ENCODE measurements at regions not wholly inside any gene's neighbourhood (a gene's known extent, or its start where the extent isn't known, plus 50 kb on each side); places are given as distances from the start of the nearest gene placed in this dataset.

DNA sequence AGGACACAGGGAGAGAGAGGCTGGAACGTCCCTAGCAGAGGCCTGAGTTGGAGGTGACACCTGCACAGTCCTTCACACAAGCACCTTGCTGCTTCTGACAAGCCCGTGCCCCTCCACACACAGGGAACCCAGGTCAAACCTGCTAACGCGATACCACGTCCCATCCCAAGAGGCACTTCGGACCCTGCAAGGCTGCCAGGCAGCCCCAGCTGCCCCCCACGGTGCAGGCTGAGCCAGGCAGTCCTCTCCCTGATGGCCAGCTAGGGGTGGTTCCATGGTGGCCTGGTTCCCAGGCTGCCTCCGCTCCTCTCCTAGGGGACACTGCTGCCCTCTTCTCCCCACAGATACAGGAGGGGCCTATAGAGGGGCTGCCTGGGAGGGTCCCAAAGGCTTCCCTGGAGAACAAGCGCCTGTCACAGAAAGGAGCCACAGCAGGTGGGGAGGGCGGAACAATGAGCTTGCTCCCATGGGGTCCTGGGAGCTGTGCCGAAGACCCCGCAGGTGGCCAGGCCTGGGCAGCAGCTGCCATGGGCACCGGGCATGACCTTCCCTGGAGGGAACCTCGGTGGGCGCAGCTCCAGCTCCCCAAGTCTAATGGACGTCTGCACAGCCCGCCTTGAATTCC lies 434.2 kb upstream of the MYT1L start:
- DNase-seq, result no peak

DNA sequence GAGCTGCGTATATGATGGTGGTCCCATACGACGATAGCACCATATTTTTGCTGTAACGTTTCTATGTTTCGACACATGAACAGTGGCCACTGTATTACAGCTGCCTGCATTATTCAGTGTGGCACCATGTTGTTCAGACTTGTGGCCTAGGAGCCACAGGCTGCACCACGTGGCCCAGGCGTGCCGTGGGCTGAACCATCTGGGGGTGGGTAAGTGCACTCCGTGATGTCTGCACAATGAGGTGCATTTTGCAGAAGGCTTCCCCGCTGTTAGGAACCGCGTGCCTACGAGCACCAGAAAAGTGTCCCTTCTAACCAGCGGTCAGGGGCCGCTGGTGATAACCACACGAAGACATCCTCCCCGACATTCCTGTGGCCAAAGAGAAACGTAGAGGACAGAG lies 433.7 kb upstream of the MYT1L start:
- DNase-seq, result no peak

DNA sequence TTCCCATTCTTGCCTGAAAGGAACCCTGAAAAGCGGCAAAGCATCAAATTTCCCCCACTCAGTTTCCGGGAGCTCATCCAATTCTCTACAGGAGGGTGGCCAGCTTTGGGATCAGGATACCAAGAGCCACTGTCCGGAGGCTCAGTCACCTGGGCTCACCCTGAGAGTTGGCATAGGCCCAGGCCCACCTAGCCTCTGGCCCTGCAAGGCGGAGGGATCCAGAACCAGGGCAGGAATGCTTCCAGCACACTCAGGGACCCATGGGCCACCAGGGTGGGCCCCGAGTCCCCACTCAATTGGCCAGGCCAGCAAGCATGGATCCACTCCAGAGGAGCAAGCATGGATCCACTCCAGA lies 432.9 kb upstream of the MYT1L start:
- DNase-seq, result no peak

DNA sequence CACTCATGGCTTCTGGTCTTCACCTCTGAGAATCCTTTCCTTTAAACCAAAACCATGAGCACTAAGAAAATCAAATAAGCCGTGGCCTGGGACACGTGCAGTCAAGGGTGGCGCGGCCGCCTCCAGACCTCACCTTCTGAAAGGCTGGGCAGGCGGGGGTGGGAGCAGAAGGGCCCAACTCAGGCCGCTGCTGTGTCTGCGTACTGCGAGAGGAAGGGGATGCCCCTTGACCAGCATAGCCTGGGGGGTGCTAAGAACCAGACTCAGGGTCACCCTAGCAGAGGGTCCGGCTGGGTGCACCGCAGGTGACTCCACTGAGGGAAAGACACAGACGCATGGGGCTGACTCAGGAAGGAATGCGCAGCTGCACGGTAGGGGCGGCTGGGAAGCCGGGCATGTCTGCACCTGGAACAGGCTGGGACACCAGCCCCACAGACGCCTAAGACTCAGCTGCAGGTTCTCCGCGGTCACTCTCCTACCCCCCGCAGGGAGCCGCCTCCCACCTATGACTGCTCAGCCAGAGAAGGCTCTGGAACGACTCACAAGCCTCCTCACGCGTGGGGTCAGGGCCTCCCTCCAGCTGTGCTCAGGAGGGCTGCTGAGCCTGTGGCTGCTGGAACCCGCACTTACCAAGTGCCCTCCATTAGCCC lies 432.4 kb upstream of the MYT1L start:
- DNase-seq, result no peak

DNA sequence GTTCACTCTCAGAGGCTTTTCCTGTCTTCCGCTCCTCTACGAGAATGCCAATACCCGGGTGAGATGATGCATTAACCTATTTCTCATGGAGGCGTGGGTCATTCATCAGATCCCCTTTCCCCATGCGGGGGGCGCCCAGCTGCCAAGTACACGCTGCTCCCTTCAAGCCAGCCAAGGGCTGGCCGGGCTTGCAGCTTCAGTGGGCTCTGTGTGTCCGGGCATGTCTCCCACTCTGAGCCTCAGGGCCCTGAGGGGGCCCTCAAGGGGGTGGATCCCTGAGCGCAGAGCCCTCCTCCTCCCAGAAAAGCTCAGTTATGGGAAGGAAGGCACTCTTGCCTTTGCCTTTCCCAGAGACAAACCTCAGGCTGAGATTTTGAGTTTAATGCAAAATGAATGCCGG lies 431.8 kb upstream of the MYT1L start:
- DNase-seq, result no peak

DNA sequence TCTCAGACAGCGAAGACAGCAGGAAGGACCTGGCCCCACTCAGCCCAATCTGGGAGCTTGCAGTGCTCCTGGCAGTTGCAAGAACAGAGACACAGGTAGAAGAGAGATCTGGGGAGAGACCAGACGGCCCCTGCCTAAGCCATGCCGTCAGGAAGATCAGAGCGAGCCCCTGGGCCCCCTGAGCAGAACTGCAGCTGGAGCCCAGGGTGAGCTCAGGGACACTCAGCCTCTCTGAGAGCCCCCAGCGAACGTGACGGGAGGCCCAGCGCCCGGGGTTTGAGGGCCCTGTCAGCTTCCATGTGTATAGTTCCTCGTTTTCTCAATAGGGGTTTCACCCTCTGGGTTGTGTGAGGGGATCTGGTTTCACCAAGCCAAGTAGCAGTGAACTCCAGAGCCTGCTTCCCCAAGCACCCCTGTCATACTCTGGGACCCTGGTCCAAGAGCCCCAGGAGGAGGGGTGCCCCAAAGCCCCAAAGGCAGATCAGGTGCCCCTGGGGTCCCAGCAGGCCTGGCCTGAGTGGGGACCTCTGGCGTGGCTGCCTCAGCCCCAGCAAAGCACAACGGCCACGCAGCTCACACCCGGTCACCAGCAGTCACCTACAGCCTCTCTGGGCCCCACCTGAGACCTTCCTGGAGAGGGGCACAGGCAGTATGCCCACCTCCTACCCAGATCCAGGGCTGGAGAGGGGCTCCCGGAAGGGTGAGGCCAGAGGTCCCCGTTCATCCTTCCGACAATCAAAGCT lies 431.3 kb upstream of the MYT1L start:
- no peak for DNase-seq

DNA sequence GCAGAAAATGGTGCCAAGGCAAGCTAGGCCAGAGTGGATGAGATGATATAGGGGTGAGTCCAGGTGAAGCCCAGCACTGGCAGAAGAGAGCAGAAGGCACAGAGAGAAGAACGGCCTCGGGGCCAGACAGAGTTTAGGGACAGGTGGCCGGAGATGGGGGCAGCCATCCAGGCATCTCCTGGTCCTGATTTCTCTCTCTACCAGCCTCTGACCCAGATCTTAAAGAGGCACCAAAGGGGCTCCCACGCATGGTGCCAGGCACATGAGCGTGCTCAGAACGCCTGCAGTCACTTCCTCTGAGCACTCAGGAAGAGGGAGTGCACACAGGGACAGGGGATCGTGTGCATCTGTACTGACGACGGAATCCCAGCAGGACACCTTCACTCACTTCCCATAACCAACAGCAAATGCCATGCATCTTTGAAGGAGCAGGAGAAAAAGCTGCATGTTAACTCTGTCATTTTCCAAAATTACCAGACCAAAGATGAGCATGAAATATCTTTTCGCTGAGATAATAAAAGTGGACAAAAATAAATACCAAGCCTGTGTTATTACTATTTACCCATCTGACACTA lies 427.8 kb upstream of the MYT1L start:
- no peak for DNase-seq

DNA sequence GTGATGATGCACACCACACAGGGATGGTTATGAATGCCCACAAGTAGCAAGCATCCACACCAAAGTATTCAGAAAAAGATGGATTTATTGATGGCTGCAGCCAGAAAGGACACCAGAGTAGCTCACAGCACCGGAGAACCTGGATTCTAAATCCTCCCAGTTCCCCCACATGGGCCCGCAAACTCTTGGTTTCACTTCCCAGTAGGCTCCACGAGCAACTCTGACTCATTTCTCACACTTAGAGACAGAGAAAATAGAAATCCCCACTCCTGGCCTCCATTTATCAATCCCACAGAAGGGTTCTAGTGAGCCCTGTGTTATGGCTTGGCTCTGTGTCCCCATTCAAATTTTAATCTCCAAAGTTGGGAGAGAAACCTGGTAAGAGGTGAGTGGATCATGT lies 426.7 kb upstream of the MYT1L start:
- DNase-seq, result no peak

DNA sequence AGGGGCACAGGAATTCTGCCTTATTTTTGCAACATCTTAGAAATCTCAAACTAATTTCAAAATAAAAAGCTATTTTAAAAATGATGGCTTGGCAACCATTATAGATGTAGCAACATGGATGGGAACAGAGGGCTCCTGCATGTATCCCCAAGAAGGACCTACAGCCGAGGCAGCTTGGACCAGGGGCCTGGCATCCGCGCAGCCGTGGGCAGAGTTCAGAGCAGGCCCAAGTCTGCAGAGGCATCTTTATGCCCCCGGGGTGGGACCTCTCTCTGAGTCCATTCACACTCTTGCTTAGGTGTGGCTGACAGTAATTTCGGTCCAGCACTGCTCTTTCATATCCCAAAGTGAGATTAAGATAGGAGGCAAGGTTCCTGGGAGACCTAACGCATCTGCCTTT lies 425.8 kb upstream of the MYT1L start:
- DNase-seq, result no peak

DNA sequence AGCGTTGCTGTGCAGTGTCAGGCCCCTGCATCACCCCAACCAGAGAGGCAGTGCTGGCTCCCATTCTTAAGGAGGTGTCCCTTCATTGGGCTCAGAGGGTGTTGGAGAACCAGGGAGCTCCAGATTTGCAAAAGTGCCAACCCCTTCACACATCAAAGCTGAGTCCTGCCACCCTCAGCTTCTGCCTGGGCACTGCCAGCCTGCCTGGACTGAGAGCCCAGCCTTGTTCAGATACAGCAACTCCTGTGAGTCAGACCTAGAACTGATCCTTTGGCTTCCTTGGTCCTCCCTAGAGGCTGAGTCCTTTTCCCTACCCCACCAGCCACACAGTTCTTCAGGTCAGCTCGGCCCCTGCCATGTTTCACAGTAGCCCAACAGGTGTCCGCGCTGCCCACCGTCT lies 424.9 kb upstream of the MYT1L start:
- DNase-seq, result no peak

DNA sequence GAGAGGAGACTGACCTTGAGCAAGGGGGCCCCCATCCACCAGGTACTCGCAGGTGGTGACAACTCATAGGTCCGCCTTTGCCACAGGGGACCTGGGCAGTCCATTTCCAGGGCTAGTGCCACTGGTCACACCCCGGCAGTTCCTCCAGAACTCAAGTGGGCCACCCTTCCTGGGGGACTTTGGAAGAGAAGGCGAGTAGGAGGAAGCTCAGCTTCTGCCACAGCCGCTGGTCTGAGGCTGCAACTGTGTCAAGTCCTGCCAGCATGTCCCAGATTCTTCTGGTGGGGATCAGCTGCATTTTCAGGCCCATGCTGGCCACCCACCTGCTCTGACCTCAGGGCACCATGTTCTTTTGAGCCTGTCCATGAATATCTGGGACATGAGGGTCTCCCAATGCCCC lies 423.9 kb upstream of the MYT1L start:
- no peak for DNase-seq

DNA sequence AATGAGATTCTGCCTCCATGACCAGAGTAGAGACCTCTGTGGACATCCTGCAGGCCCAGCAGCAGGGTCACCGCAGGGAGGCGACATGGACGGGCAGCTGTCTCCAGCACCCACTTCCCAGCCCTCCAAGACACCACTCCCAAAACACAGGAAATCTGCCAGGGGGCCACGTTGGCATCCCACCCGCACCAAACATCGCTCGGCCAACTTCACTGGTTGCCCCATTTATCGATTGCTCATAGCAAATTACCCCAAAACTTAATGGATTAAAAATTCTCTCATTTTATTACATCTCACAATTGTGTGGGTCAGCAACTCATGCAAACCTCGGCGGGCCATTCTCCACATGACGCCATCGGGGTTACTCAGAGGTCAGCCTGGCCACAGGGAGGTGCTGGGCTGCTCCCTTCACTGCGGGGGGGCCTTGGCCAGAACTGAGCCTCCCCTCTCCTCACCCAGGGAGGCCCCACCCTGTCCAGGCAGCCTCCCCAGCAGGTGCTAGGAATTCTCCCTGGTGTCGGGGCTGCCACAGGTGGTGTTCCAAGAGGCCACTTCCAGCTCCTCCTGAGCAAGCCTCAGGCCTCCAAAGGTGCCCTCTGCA lies 420.7 kb upstream of the MYT1L start:
- no peak for DNase-seq

DNA sequence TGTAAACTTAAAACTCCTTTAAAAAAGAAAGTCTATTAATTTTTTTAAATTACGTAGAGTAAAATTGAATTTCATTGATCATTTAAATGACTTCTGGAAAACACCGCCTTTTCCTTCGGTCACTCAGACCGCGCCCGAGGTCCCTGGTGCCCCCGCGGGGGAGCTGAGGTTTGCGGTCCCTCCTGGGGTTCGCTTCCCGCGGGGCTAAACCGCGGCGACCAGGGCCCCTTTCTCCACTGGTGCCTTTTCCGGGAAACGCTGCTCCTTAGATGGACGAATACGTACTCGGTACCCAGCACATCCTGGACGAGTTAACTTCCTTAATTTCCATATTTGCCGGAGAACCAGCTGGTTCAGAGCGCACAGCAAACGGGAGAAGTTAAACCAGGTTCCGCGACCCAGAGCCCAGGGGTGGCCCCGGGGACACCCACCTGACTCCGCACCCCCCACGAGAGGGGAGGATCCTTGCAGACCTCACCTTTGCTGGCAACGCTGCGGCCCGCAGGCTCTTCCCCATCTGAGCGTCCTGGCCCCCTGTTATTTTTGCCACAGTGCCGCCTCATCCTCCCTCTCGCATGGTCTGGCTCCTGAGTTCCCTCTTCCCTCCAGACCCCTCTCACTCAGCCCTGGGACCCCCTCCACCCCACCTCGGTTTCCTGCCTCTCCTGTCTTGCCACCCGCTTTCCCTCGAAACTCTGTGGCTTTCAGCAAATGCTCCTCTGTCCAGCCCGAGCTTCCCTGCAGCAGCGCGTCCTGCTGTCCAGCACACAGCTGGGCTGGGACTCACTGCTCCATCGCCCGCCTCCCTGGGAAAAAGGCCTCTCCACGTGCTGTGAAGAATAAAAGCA lies 420.0 kb upstream of the MYT1L start:
- DNase-seq, result no peak

DNA sequence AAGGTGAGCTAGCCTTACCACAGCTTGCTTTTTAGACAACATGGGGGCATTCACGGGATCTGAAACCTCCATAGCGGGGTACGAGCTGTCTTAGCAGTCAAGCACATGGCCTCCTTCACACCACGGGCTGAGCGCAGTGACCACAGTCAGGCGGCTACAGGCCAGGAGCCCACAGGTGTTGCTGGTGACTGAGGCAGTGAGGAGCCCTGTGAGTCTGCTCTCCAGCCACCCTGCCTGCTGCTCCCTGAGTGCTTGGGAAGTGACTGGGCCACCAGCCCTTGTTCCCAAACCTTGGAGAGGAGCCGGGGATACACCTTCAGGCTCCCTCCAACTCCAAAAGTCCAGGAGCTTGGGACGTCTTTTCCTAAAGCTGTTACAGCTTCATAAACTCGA lies 418.1 kb upstream of the MYT1L start:
- DNase-seq, result no peak

DNA sequence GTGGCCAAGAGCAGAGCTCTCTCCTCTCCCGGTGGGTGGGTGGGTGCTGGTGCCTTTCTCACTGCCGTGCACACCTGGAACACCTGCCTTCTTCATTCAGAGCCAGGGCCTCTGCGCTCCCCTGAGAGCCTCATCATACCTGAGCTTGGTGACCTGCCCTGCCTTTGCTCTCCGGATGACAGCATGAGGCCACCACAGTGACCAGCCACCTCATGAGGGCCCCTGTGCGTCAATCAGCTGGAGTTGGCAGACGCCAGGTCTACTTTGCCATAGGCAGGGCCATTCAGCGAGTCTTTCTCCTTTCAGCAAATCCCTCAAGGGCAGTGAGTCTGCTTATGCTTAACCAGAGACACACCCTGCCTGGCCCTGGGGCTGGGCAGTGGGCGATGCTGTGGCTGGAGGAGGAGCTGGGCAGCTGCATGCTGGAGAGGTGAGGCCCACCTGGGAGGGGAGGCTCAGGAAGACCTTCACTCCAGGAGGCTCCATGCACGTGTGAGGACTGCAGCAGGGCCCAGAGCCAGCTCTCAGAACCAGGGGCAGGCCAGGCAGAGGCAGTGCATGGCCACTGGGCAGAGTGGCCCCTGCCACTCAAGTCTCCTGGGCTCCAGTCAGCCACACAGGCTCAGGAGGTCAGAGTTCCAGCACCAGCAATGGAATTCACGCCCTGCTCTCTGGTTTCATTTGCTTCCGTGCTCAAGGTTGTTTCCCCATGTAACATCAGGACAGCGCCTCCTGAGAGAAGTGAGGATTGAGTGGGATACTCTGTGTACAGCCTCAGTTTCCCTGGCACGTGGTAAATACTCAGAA lies 417.5 kb upstream of the MYT1L start:
- DNase-seq, result no peak

DNA sequence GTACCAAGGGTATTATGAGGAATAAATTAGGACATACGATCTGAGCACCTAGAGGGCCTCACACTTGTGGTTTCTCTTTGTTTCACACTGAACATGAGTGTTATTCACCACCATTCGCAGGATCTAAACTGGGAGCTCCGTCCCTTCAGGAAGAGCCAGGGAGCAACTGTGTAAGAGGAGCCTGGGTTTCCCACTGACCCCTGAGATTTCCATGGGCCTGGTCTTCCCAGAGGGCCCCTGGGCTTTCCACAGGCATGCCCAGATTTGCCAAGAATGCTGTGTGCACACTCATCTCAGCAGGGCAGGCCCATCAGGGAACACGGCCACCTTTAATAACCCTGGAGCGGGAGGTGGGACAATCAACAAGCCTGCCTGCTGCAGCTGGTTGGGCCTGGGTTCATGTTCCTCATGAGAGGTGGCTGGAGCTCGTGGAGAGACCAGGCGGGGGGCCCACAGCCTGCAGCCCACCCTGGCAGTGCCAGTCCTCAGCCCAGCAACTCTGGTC lies 416.8 kb upstream of the MYT1L start:
- no peak for DNase-seq

DNA sequence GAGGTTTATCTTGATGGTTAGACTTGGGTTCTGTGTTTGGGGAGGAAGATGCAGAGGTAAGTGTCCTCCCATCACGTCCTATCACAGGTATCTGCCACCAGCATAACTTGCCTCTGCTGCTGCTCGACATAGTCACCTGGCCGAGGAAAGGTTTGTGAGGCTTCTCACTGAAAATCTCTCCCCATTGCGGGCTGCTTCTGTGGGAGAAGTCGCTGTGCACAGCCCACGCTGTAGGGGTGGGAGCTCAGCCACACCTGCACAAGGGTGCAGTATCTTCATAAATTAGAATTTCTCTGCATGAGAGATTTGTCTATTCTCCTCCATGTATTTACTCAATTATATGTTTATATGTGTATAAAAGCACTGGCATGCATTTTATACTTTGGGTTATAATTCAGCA lies 415.7 kb upstream of the MYT1L start:
- no peak for DNase-seq

DNA sequence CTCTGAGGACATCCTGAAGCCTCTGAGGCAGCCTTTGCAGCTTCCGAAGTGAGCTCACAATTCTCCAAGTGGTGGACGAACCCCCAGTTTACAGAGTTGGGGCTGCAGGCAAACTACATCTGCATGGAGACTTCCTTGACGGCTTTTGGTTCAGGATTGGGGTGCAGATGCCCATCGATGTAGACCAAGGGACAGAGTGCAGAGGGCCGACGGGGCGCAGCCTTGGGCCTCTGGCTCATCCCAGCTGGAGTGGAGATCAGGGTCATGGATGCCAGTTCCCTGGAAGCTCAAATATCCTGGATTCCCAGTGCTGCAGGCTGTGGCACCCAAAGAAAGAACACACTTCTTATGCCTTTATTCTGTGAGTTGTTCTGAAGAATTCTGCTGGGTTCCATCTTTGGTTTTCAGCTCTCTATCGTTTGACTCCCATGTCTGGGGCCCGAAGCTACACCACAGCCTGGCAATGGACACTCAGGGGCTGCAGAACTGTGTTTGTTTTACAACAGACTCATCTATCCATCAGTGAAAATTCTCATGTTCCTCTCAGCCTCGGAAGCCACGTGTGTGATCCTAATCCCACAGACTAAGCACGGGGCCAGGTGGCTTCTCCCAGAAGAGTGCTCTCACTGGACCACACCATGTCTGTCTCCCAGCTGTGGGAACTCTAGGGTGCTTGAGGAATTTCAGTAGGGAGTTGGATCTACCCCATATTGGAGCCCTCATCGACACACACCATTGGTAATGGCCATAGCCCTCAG lies 414.1 kb upstream of the MYT1L start:
- DNase-seq, result no peak

DNA sequence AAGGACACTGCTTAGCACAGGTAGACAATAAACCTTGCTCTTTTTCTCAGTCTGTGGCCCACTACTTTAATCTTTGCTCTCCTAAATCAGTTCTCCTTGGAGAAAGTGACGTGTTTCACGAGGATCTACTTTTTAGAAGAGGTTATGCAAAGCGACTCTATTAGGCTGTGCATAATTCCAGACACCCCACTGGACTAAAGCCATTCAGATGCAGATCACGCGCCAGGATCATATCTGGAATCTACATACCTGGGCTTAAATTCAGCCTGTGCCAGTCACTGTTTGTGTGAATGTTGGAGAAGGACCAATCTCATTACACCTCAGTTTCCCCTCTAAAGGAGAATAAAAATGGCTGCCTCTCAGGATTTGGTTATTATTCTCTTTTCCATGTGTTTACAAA lies 413.0 kb upstream of the MYT1L start:
- no peak for DNase-seq

DNA sequence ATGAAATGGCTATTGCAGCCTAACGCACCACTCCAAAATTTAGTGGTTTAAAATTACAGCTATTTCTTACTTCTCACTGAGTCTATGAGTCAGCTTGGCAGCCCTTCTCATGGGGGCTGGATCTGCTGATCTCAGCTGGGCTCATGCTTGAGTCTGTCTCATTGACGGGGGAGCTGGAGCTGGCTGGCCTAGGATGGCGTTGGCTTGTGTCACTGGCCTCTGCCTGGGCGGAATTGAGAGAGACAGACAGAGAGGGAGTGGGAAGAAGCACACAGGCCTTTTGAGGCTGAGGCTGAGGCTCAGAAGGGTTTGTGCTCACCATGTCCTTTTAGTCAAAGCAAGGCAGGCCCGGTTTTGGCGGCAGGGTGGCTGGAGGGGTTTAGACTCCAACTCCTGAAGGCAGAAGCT lies 412.1 kb upstream of the MYT1L start:
- DNase-seq, result peak; percentile 24 to 31
